Panc1 (cell line): ENCODE measurements at regions not wholly inside any gene's neighbourhood (a gene's known extent, or its start where the extent isn't known, plus 50 kb on each side); places are given as distances from the start of the nearest gene placed in this dataset.

Experiments used
- ATAC-seq: fragments of 200-7000 bp; cut with Tn5 transposase; 2 replicates; pipeline ENCODE4 v1.9.1; 2020; ENCODE audit warnings: mild to moderate bottlenecking, moderate library complexity
- BruUV-seq: library from RNA; stranded (reverse); fragments of 400-500 nt; replicated peaks from 2 replicates; lab custom pipeline; 2021; lab: Mats Ljungman, UMichigan
- CTCF ChIA-PET: fragments of 300-600 bp; sonication (Branson Sonifier 250); formaldehyde crosslinking; loops from one replicate; lab custom pipeline; 2022; ENCODE audit warnings: antibody characterized with exemption; lab: Charles Lee
- POLR2A ChIA-PET: fragments of 300-600 bp; sonication (Branson Sonifier 250); formaldehyde crosslinking; loops from one replicate; lab custom pipeline; 2022; ENCODE audit warnings: antibody characterized with exemption; lab: Charles Lee
- DNase-seq: peaks from one replicate; pipeline ENCODE4 v3.0.0-alpha.2; 2010; ENCODE audit warnings: low read depth, low spot score
- H3K27ac ChIP-seq: 2 replicates; pipeline ENCODE4 v1.5.1; 2011; ENCODE audit warnings: mild to moderate bottlenecking, low read length, inconsistent platforms
- H3K27me3 ChIP-seq: fragments of 200-500 bp; sonication (Bioruptor generic); 2 replicates; pipeline ENCODE4 v1.6.0; 2014; ENCODE audit warnings: low read length, inconsistent platforms; ENCODE audit not compliant: control insufficient read depth, insufficient read depth
- H3K36me3 ChIP-seq: fragments of 200-500 bp; sonication (Bioruptor generic); 2 replicates; pipeline ENCODE4 v1.5.1; 2014; ENCODE audit warnings: inconsistent platforms, mild to moderate bottlenecking, low read length, moderate library complexity; ENCODE audit not compliant: control insufficient read depth, insufficient read depth
- H3K4me1 ChIP-seq: 2 replicates; pipeline ENCODE4 v1.5.1; 2011; ENCODE audit warnings: inconsistent platforms, mild to moderate bottlenecking, low read length, moderate library complexity; ENCODE audit not compliant: control insufficient read depth, insufficient read depth
- H3K4me3 ChIP-seq, 2 experiments: 2 replicates each; pipeline ENCODE4 v1.5.1; 2011 to 2012; ENCODE audit warnings: low read depth in 2 of 2, low read length in 2 of 2, mild to moderate bottlenecking in 2 of 2, inconsistent platforms in 1 of 2, moderate library complexity in 1 of 2
- H3K9me3 ChIP-seq: fragments of 200-500 bp; sonication (Bioruptor generic); 2 replicates; pipeline ENCODE4 v1.5.1; 2014; ENCODE audit warnings: low read depth, mild to moderate bottlenecking, inconsistent platforms, low read length, moderate library complexity; ENCODE audit not compliant: control insufficient read depth, insufficient read depth
- POLR2AphosphoS5 ChIP-seq: IDR thresholded peaks from 2 replicates; pipeline ENCODE4 v1.6.1; 2012; ENCODE audit warnings: mild to moderate bottlenecking, low read depth, low read length, moderate library complexity
- SIN3A ChIP-seq: IDR thresholded peaks from 2 replicates; pipeline ENCODE4 v1.6.1; 2012; ENCODE audit warnings: low read depth, mild to moderate bottlenecking, low read length, moderate library complexity, borderline replicate concordance; ENCODE audit not compliant: insufficient read depth
- TCF7L2 ChIP-seq: IDR thresholded peaks from 2 replicates; pipeline ENCODE4 v1.6.1; 2011; ENCODE audit warnings: mild to moderate bottlenecking, low read depth, low read length, inconsistent platforms
- in situ Hi-C: cut with HindIII; loops from 2 replicates; pipeline ENCODE4 v1.10.0; 2016; ENCODE audit warnings: low sequenced_read_pairs, low pct_unique_long_range_greater_than_20kb
- intact Hi-C: fragments of 100-400 bp; cut with micrococcal nuclease; formaldehyde crosslinking; loops from one replicate; pipeline ENCODE4 v1.10.0; 2022; ENCODE audit not compliant: unreplicated experiment
- TF ChIP-seq, protein P1 (sequence below): fragments of 450-650 bp; IDR thresholded peaks from 2 replicates; pipeline ENCODE4 v1.5.1; 2017; ENCODE audit warnings: mild to moderate bottlenecking
- TF ChIP-seq, protein P2 (sequence below), 2 experiments: IDR thresholded peaks; 2 replicates each; pipeline ENCODE4 v1.6.1; 2011 to 2012; ENCODE audit warnings: low read depth in 2 of 2, control low read depth in 1 of 2, low read length in 1 of 2, mild to moderate bottlenecking in 1 of 2, moderate library complexity in 1 of 2; ENCODE audit not compliant: insufficient read depth in 1 of 2

DNA sequence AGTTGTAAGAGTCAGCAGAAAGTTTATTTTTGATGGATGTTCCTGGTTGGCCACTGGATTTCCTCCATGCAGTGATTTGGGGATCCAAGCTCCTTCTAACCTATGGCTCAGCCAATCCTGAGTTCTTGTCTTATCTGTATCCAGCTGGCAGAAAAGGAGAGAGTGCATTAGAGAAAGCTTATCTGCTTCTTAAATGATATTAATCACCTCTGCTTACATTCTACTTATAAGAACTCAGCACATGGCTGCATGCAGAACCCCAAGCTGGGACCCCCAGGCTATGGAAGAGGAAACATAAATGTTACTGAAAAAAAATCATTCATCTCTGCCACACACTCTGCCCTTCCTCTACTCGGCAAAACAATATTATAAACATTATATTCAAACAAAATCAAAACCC is 739.8 kb upstream of the AUTS2 start:
- intact Hi-C loops (no loop called here), in situ Hi-C loops (no loop called here)
- ChIA-PET CTCF (no interaction called here), POLR2A (no interaction called here)
- Histone ChIP-seq H3K4me1 (no peaks in the 10 kb centered on the region), H3K4me3 (no peak overlapping the region), H3K27ac (no peak overlapping the region), H3K36me3 (no peaks in the 10 kb centered on the region), H3K27me3 (no peaks in the 10 kb centered on the region), H3K9me3 (no peaks in the 10 kb centered on the region)
- BruUV-seq, result no TSS peak
- no peak for TF ChIP-seq POLR2AphosphoS5
- TF ChIP-seq, protein P1, sequence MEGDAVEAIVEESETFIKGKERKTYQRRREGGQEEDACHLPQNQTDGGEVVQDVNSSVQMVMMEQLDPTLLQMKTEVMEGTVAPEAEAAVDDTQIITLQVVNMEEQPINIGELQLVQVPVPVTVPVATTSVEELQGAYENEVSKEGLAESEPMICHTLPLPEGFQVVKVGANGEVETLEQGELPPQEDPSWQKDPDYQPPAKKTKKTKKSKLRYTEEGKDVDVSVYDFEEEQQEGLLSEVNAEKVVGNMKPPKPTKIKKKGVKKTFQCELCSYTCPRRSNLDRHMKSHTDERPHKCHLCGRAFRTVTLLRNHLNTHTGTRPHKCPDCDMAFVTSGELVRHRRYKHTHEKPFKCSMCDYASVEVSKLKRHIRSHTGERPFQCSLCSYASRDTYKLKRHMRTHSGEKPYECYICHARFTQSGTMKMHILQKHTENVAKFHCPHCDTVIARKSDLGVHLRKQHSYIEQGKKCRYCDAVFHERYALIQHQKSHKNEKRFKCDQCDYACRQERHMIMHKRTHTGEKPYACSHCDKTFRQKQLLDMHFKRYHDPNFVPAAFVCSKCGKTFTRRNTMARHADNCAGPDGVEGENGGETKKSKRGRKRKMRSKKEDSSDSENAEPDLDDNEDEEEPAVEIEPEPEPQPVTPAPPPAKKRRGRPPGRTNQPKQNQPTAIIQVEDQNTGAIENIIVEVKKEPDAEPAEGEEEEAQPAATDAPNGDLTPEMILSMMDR, result no peak
- TF ChIP-seq, protein P2, sequence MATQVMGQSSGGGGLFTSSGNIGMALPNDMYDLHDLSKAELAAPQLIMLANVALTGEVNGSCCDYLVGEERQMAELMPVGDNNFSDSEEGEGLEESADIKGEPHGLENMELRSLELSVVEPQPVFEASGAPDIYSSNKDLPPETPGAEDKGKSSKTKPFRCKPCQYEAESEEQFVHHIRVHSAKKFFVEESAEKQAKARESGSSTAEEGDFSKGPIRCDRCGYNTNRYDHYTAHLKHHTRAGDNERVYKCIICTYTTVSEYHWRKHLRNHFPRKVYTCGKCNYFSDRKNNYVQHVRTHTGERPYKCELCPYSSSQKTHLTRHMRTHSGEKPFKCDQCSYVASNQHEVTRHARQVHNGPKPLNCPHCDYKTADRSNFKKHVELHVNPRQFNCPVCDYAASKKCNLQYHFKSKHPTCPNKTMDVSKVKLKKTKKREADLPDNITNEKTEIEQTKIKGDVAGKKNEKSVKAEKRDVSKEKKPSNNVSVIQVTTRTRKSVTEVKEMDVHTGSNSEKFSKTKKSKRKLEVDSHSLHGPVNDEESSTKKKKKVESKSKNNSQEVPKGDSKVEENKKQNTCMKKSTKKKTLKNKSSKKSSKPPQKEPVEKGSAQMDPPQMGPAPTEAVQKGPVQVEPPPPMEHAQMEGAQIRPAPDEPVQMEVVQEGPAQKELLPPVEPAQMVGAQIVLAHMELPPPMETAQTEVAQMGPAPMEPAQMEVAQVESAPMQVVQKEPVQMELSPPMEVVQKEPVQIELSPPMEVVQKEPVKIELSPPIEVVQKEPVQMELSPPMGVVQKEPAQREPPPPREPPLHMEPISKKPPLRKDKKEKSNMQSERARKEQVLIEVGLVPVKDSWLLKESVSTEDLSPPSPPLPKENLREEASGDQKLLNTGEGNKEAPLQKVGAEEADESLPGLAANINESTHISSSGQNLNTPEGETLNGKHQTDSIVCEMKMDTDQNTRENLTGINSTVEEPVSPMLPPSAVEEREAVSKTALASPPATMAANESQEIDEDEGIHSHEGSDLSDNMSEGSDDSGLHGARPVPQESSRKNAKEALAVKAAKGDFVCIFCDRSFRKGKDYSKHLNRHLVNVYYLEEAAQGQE (IDR thresholded peaks at IDR 0.05; ENCODE audit: insufficient read depth in 1 of 2, low read depth in 2 of 2, low read length in 1 of 2), result no peak
- no peak for TF ChIP-seq SIN3A
- DNase-seq, result no peak
- no peak for ATAC-seq

DNA sequence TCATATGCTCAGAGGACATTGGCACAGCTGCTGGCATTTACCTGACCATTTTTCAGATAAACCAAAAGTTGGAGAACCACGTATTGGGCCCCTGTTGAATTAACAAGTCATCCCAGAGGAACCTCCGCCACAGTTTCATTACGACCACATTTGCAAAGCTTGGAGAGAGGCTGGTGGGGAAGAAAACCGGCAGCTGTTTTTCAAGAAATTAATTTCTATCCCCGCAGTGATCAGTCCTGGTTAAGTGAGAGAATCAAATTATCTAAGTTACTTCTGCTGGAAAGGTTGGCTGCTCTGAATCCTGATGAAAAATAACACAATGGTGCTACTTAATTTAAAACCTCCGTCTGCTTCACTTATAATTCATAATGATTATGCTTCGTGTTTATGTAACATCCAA is 737.1 kb upstream of the AUTS2 start:
- intact Hi-C loops (no loop called here), in situ Hi-C loops (no loop called here)
- ChIA-PET CTCF (no interaction called here), POLR2A (no interaction called here)
- Histone ChIP-seq H3K27ac (no peak overlapping the region), H3K4me3 (no peak overlapping the region), H3K4me1 (no peaks in the 10 kb centered on the region), H3K9me3 (no peaks in the 10 kb centered on the region), H3K27me3 (no peaks in the 10 kb centered on the region), H3K36me3 (no peaks in the 10 kb centered on the region)
- TF ChIP-seq, protein P2 (IDR thresholded peaks at IDR 0.05; ENCODE audit: insufficient read depth in 1 of 2, low read depth in 2 of 2, low read length in 1 of 2), result no peak
- TF ChIP-seq POLR2AphosphoS5, result no peak
- no peak for TF ChIP-seq SIN3A
- TF ChIP-seq TCF7L2, result no peak
- TF ChIP-seq, protein P1, result no peak
- BruUV-seq, result no TSS peak
- no peak for DNase-seq
- ATAC-seq, result no peak
